SK-N-SH (cell line): ENCODE measurements at regions not wholly inside any gene's neighbourhood (a gene's known extent, or its start where the extent isn't known, plus 50 kb on each side); places are given as distances from the start of the nearest gene placed in this dataset.

Experiments used
- EP300 ChIP-seq, 2 experiments: IDR thresholded peaks; 2 replicates each; pipeline versions ENCODE4 v1.4.0 to v1.6.1; 2012; ENCODE audit warnings: borderline replicate concordance in 1 of 2, low read depth in 1 of 2, low read length in 1 of 2
- FOXM1 ChIP-seq: IDR thresholded peaks from 2 replicates; pipeline ENCODE4 v1.4.0; 2012; ENCODE audit warnings: low read depth, mild to moderate bottlenecking
- RXRA ChIP-seq: IDR thresholded peaks from 2 replicates; pipeline ENCODE4 v1.4.0; 2012; ENCODE audit warnings: low read depth, mild to moderate bottlenecking, borderline replicate concordance
- TF ChIP-seq, protein P1 (sequence below): IDR thresholded peaks from 2 replicates; pipeline ENCODE4 v1.6.1; 2012; ENCODE audit warnings: mild to moderate bottlenecking, low read depth, low read length, moderate library complexity
- TF ChIP-seq, protein P2 (sequence below): fragments of 200-600 bp; sonication (generic); IDR thresholded peaks from 2 replicates; pipeline ENCODE4 v1.6.1; 2017; ENCODE audit warnings: antibody characterized with exemption, mild to moderate bottlenecking, moderate library complexity
- TF ChIP-seq, protein P3 (sequence below): IDR thresholded peaks from 2 replicates; pipeline ENCODE4 v1.4.0; 2012; ENCODE audit warnings: low read depth

DNA sequence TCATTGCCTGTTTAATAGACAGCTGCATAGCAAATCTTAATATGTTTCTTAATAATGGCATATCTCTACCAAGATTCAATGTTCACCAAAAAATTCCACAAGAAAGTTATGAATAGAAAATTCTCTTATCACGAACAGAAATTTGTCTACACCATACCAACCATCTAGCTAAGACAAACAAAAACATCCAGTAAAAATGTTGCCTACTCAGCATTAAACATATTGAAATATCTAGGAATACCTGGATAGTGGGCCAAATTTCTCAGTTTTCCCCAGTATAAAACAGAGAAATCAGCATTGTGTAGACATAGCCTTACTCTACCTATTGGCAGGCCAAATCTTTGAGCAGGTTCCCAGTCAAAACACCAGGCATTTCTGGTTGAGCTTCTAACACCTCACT lies 598.6 kb downstream of the KLHL13 start:
- TF ChIP-seq EP300 (IDR thresholded peaks at IDR 0.05; ENCODE audit: borderline replicate concordance in 1 of 2, low read depth in 1 of 2, low read length in 1 of 2) (no peak), RXRA (no peak), FOXM1 (no peak)
- TF ChIP-seq, protein P1, sequence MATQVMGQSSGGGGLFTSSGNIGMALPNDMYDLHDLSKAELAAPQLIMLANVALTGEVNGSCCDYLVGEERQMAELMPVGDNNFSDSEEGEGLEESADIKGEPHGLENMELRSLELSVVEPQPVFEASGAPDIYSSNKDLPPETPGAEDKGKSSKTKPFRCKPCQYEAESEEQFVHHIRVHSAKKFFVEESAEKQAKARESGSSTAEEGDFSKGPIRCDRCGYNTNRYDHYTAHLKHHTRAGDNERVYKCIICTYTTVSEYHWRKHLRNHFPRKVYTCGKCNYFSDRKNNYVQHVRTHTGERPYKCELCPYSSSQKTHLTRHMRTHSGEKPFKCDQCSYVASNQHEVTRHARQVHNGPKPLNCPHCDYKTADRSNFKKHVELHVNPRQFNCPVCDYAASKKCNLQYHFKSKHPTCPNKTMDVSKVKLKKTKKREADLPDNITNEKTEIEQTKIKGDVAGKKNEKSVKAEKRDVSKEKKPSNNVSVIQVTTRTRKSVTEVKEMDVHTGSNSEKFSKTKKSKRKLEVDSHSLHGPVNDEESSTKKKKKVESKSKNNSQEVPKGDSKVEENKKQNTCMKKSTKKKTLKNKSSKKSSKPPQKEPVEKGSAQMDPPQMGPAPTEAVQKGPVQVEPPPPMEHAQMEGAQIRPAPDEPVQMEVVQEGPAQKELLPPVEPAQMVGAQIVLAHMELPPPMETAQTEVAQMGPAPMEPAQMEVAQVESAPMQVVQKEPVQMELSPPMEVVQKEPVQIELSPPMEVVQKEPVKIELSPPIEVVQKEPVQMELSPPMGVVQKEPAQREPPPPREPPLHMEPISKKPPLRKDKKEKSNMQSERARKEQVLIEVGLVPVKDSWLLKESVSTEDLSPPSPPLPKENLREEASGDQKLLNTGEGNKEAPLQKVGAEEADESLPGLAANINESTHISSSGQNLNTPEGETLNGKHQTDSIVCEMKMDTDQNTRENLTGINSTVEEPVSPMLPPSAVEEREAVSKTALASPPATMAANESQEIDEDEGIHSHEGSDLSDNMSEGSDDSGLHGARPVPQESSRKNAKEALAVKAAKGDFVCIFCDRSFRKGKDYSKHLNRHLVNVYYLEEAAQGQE, result no peak
- TF ChIP-seq, protein P2, sequence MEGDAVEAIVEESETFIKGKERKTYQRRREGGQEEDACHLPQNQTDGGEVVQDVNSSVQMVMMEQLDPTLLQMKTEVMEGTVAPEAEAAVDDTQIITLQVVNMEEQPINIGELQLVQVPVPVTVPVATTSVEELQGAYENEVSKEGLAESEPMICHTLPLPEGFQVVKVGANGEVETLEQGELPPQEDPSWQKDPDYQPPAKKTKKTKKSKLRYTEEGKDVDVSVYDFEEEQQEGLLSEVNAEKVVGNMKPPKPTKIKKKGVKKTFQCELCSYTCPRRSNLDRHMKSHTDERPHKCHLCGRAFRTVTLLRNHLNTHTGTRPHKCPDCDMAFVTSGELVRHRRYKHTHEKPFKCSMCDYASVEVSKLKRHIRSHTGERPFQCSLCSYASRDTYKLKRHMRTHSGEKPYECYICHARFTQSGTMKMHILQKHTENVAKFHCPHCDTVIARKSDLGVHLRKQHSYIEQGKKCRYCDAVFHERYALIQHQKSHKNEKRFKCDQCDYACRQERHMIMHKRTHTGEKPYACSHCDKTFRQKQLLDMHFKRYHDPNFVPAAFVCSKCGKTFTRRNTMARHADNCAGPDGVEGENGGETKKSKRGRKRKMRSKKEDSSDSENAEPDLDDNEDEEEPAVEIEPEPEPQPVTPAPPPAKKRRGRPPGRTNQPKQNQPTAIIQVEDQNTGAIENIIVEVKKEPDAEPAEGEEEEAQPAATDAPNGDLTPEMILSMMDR, result no peak
- TF ChIP-seq, protein P3, sequence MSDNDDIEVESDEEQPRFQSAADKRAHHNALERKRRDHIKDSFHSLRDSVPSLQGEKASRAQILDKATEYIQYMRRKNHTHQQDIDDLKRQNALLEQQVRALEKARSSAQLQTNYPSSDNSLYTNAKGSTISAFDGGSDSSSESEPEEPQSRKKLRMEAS, result no peak
